Transverse colon (tissue), 4 donors: ENCODE measurements at regions not wholly inside any gene's neighbourhood (a gene's known extent, or its start where the extent isn't known, plus 50 kb on each side); places are given as distances from the start of the nearest gene placed in this dataset.

Experiments used
- CTCF ChIP-seq, 5 experiments: fragments of 200-600 bp in 3 of 5; fragments of 450-650 bp in 2 of 5; sonication (generic) in 3 of 5; IDR thresholded peaks; 1 replicate in 2 of 5; 2 replicates in 3 of 5; pipeline ENCODE4 v1.5.1; 2016 to 2017; ENCODE audit warnings: antibody characterized with exemption in 5 of 5, inconsistent platforms in 3 of 5, mild to moderate bottlenecking in 2 of 5, moderate library complexity in 1 of 5
- EP300 ChIP-seq: sonication (generic); formaldehyde crosslinking; IDR thresholded peaks from one replicate; pipeline ENCODE4 v1.6.1; 2017; ENCODE audit warnings: antibody characterized with exemption, low read depth
- POLR2A ChIP-seq: fragments of 450-650 bp; IDR thresholded peaks from one replicate; pipeline ENCODE4 v1.6.1; 2016; ENCODE audit warnings: antibody characterized with exemption, mild to moderate bottlenecking, moderate library complexity
- POLR2AphosphoS5 ChIP-seq, 3 donors: sonication (generic); formaldehyde crosslinking; IDR thresholded peaks; one replicate each; pipeline ENCODE4 v1.6.1; 2016; ENCODE audit warnings: antibody characterized with exemption in 3 of 3

GRCh38 chr12:125434131-125434530, 368.9 kb downstream of the AACS start:
- TF ChIP-seq CTCF (IDR thresholded peaks at IDR 0.05) (no peak), EP300 (no peak), POLR2AphosphoS5 (IDR thresholded peaks at IDR 0.05) (no peak), POLR2A (no peak)
